Small intestine (tissue), 7 donors: ENCODE measurements at regions not wholly inside any gene's neighbourhood (a gene's known extent, or its start where the extent isn't known, plus 50 kb on each side); places are given as distances from the start of the nearest gene placed in this dataset.

ENCODE experiments used
- DNase-seq, 2 donors: peaks; one replicate each; pipeline versions ENCODE4 v3.0.0 to v3.0.0-alpha.2; 2013
- FAIRE-seq: peaks from 2 replicates; lab custom pipeline; 2012; peaks lifted over from hg19 to GRCh38; lab: Jason Lieb, UNC
- H3K27ac ChIP-seq, 3 donors: one replicate each; pipeline ENCODE4 v1.5.1; 2013; ENCODE audit warnings: low read length in 2 of 3, mild to moderate bottlenecking in 2 of 3, control low read depth in 1 of 3, inconsistent platforms in 1 of 3, low read depth in 1 of 3, moderate library complexity in 1 of 3
- H3K27me3 ChIP-seq, 3 donors: one replicate each; pipeline ENCODE4 v1.6.1; 2013; ENCODE audit warnings: low read length in 3 of 3, inconsistent platforms in 1 of 3; ENCODE audit not compliant: control insufficient read depth in 3 of 3, insufficient read depth in 3 of 3
- H3K36me3 ChIP-seq, 3 donors: one replicate each; pipeline ENCODE4 v1.6.1; 2013; ENCODE audit warnings: low read length in 3 of 3, inconsistent platforms in 1 of 3, low read depth in 1 of 3, mild to moderate bottlenecking in 1 of 3, moderate library complexity in 1 of 3; ENCODE audit not compliant: control insufficient read depth in 3 of 3, insufficient read depth in 2 of 3
- H3K4me1 ChIP-seq, 3 donors: one replicate each; pipeline ENCODE4 v1.6.1; 2013; ENCODE audit warnings: low read length in 2 of 3, inconsistent platforms in 1 of 3, low read depth in 1 of 3, mild to moderate bottlenecking in 1 of 3, moderate library complexity in 1 of 3; ENCODE audit not compliant: control insufficient read depth in 3 of 3, insufficient read depth in 2 of 3
- H3K4me3 ChIP-seq, 3 donors: one replicate each; pipeline ENCODE4 v1.5.1; 2013; ENCODE audit warnings: low read length in 3 of 3, control low read depth in 1 of 3, inconsistent platforms in 1 of 3, low read depth in 1 of 3, mild to moderate bottlenecking in 1 of 3, moderate library complexity in 1 of 3
- H3K9me3 ChIP-seq, 2 donors: one replicate each; pipeline ENCODE4 v1.6.1; 2013; ENCODE audit warnings: low read depth in 1 of 2, low read length in 1 of 2; ENCODE audit not compliant: control insufficient read depth in 2 of 2, insufficient read depth in 1 of 2
- WGBS, 3 donors: extraction: QIAGEN DNeasy Blood & Tissue Kit; methylation state at CpG; one replicate each; pipeline ENCODE4 v1.1.7; 2013; 5-methylcytosine and 5-hydroxymethylcytosine counted together
- donor health status: healthy with polysubstance abuse.
- donor health status: control.
- donor health status: control.
- donor health status: Bipolar disorder and iron deficiency.
- donor health status: healthy.

- 44 to 61% (median 52%) methylated on average over 1 of the region's 1 CpG for WGBS, 3 donors
- no peak for DNase-seq
- Histone ChIP-seq H3K4me1 (no peaks in the 10 kb centered on the region), H3K27ac (no peak overlapping the region), H3K27me3 (no peaks in the 10 kb centered on the region), H3K36me3 (no peaks in the 10 kb centered on the region), H3K4me3 (no peak overlapping the region), H3K9me3 (peaks cover 0 to 4% of the 10 kb centered on the region in 2 donors)
- no peak for FAIRE-seq
Observed at GRCh38 chr3:67854663-67855062, 200.3 kb upstream of the SUCLG2 start.

GRCh38 chr3:67853520-67853919, 199.1 kb upstream of the SUCLG2 start:
- Histone ChIP-seq H3K4me3 (no peak overlapping the region), H3K4me1 (no peaks in the 10 kb centered on the region), H3K27ac (no peak overlapping the region), H3K9me3 (no peaks in the 10 kb centered on the region), H3K27me3 (no peaks in the 10 kb centered on the region), H3K36me3 (no peaks in the 10 kb centered on the region)
- DNase-seq (no peak), FAIRE-seq (no peak)
- 85 to 97% (median 90%) methylated on average over 2 of the region's 2 CpGs for WGBS, 3 donors

- Histone ChIP-seq H3K9me3 (no peaks in the 10 kb centered on the region), H3K27ac (no peak overlapping the region), H3K27me3 (no peaks in the 10 kb centered on the region), H3K36me3 (no peaks in the 10 kb centered on the region), H3K4me3 (no peak overlapping the region), H3K4me1 (no peaks in the 10 kb centered on the region)
- 73 to 84% (median 83%) methylated on average over 3 of the region's 3 CpGs for WGBS, 3 donors
- FAIRE-seq (no peak), DNase-seq (no peak)
Observed at GRCh38 chr3:67848299-67848698, 193.9 kb upstream of the SUCLG2 start.

- no peak overlapping the region for H3K27ac ChIP-seq
- no peak overlapping the region for H3K4me3 ChIP-seq
- no peak for DNase-seq
- H3K27me3 ChIP-seq: no peaks in the 10 kb centered on the region
- no peaks in the 10 kb centered on the region for H3K36me3 ChIP-seq
- no peaks in the 10 kb centered on the region for H3K4me1 ChIP-seq
- no peak for FAIRE-seq
- H3K9me3 ChIP-seq: no peaks in the 10 kb centered on the region
Observed at GRCh38 chr3:67846166-67846565, 191.8 kb upstream of the SUCLG2 start.

- Histone ChIP-seq H3K27me3 (no peaks in the 10 kb centered on the region), H3K27ac (no peak overlapping the region), H3K9me3 (peaks cover 2 to 16% of the 10 kb centered on the region in 2 donors), H3K36me3 (no peaks in the 10 kb centered on the region), H3K4me3 (no peak overlapping the region), H3K4me1 (no peaks in the 10 kb centered on the region)
- DNase-seq (no peak), FAIRE-seq (no peak)
- 57 to 69% (median 59%) methylated on average over 1 of the region's 1 CpG for WGBS, 3 donors
Observed at GRCh38 chr3:67832817-67833216, 178.4 kb upstream of the SUCLG2 start.

- Histone ChIP-seq H3K27ac (no peak overlapping the region), H3K27me3 (no peaks in the 10 kb centered on the region), H3K4me1 (no peaks in the 10 kb centered on the region), H3K4me3 (no peak overlapping the region), H3K9me3 (peaks cover 2 to 16% of the 10 kb centered on the region in 2 donors), H3K36me3 (no peaks in the 10 kb centered on the region)
- no peak for FAIRE-seq
- 76 to 81% (median 80%) methylated on average over 3 of the region's 3 CpGs for WGBS, 3 donors
- DNase-seq: no peak
Observed at GRCh38 chr3:67831262-67831661, 176.8 kb upstream of the SUCLG2 start.

GRCh38 chr3:67828486-67829010, 174.1 kb upstream of the SUCLG2 start:
- FAIRE-seq (no peak), DNase-seq (no peak)
- Histone ChIP-seq H3K27me3 (no peaks in the 10 kb centered on the region), H3K27ac (no peak overlapping the region), H3K9me3 (peaks cover 2 to 6% of the 10 kb centered on the region in 2 donors), H3K36me3 (no peaks in the 10 kb centered on the region), H3K4me3 (no peak overlapping the region), H3K4me1 (no peaks in the 10 kb centered on the region)
- WGBS, 3 donors: 90 to 94% (median 90%) methylated on average over 1 of the region's 1 CpG

- H3K9me3 ChIP-seq: peaks cover 0 to 3% of the 10 kb centered on the region in 2 donors
- FAIRE-seq (no peak), DNase-seq (no peak)
- no peaks in the 10 kb centered on the region for H3K27me3 ChIP-seq
- no peaks in the 10 kb centered on the region for H3K36me3 ChIP-seq
- H3K4me3 ChIP-seq: no peak overlapping the region
- no peaks in the 10 kb centered on the region for H3K4me1 ChIP-seq
- H3K27ac ChIP-seq: no peak overlapping the region
- WGBS, 3 donors: 75 to 85% (median 84%) methylated on average over 4 of the region's 4 CpGs
Observed at GRCh38 chr3:67821135-67821534, 166.7 kb upstream of the SUCLG2 start.

- WGBS, 3 donors: 30 to 49% (median 36%) methylated on average over 1 of the region's 1 CpG
Observed at GRCh38 chr3:67819447-67819846, 165.0 kb upstream of the SUCLG2 start.

More at GRCh38 chr3:67819447-67819846, 165.0 kb upstream of the SUCLG2 start:
- no peaks in the 10 kb centered on the region for H3K9me3 ChIP-seq
- DNase-seq (peak; percentile 7 to 24), FAIRE-seq (no peak)
- H3K36me3 ChIP-seq: no peaks in the 10 kb centered on the region
- no peaks in the 10 kb centered on the region for H3K27me3 ChIP-seq
- H3K4me3 ChIP-seq: no peak overlapping the region
- no peaks in the 10 kb centered on the region for H3K4me1 ChIP-seq
- H3K27ac ChIP-seq: no peak overlapping the region
